ENCODE measurements at regions not wholly inside any gene's neighbourhood (a gene's known extent, or its start where the extent isn't known, plus 50 kb on each side); places are given as distances from the start of the nearest gene placed in this dataset.

DNA sequence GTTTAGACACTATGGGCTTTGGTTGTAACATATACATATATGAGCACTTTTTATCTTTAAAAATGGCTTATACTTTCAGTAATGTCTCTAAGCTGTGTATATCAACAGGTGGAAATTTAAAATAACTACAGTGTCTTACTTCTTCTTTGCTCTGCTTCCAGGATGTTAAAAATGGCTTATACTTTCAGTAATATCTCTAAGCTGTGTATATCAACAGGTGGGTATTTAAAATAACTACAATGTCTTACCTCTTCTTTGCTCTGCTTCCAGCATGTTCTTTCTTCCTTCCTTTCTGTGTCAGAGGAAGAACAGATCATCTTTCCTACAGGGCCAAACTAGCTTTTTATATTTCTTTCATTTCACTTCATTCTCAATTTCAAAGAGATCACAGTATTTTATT lies 689.6 kb downstream of the EPHA4 start:
- TF ChIP-seq CTCF (IDR thresholded peaks at IDR 0.05; ENCODE audit: low read depth, low read length, missing control alignments), result no peak
- in situ Hi-C loops (cut with HindIII; ENCODE audit: low pct_ligation_motif_present, low sequenced_read_pairs), result no loop called here

DNA sequence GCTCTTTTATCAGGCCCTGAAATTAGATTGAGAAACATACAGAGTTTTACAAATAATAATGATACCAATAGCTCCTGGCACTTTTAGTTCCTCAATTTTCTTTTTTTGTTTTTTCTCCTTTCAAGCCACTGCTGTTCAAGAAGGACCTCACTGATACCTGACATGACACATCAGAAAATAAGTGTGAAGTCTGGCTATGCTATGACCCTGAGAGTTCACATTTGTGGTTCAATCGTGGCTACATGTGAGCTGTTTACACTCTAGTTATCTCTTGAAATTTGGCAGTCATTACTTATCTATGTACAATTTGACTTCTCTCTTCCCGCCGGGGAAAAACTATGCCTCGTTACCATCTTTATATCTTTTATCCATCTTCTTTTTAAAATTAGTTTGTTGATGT lies 686.5 kb downstream of the EPHA4 start:
- DNase-seq, result no peak
- Histone ChIP-seq H3K27ac (no peak overlapping the region), H3K36me3 (replicated peaks) (no peaks in the 10 kb centered on the region), H3K27me3 (replicated peaks) (no peaks in the 10 kb centered on the region), H3K4me3 (ENCODE audit: low read depth, low read length) (no peak overlapping the region)
- no peak for TF ChIP-seq CTCF (IDR thresholded peaks at IDR 0.05; ENCODE audit: low read depth, low read length, missing control alignments)
- in situ Hi-C loops (cut with HindIII; ENCODE audit: low pct_ligation_motif_present, low sequenced_read_pairs), result no loop called here

More for the DNA sequence above, 689.6 kb downstream of the EPHA4 start:
- no peak for DNase-seq
- H3K27me3 ChIP-seq (replicated peaks), result no peaks in the 10 kb centered on the region
- no peaks in the 10 kb centered on the region for H3K36me3 ChIP-seq (replicated peaks)
- H3K4me3 ChIP-seq (ENCODE audit: low read depth, low read length), result no peak overlapping the region
- H3K27ac ChIP-seq, result no peak overlapping the region

- Histone ChIP-seq H3K27ac (no peak overlapping the region), H3K36me3 (replicated peaks) (no peaks in the 10 kb centered on the region), H3K4me3 (ENCODE audit: low read depth, low read length) (no peak overlapping the region), H3K27me3 (replicated peaks) (no peaks in the 10 kb centered on the region)
- TF ChIP-seq CTCF (IDR thresholded peaks at IDR 0.05; ENCODE audit: low read depth, low read length, missing control alignments), result no peak
- DNase-seq, result peak; percentile 39
- in situ Hi-C loops (cut with HindIII; ENCODE audit: low pct_ligation_motif_present, low sequenced_read_pairs), result no loop called here
Observed at GRCh38 chr2:220887271-220887870, 684.7 kb downstream of the EPHA4 start.

DNA sequence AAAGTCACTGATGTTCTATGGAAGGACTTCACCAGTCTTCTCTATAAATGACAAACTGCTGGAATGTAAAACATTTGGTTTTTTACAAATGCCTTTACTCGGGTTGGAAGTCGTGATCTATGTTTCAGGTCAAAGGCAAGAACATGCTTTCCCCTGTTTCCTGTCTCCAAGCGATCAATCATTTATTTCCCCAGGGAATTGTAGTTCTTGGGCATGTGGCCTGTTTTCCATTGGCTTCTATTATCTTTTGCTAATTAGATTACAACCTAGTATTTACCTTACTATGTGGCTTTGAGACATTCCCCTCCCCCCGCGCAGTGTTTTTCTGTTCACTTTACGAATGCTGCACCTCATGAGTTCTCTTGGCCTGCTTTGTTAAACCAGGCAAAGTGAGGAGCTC lies 684.2 kb downstream of the EPHA4 start:
- Histone ChIP-seq H3K36me3 (replicated peaks) (no peaks in the 10 kb centered on the region), H3K27ac (no peak overlapping the region), H3K27me3 (replicated peaks) (no peaks in the 10 kb centered on the region), H3K4me3 (ENCODE audit: low read depth, low read length) (no peak overlapping the region)
- no peak for TF ChIP-seq CTCF (IDR thresholded peaks at IDR 0.05; ENCODE audit: low read depth, low read length, missing control alignments)
- DNase-seq, result no peak
- in situ Hi-C loops (cut with HindIII; ENCODE audit: low pct_ligation_motif_present, low sequenced_read_pairs), result no loop called here

- Histone ChIP-seq H3K36me3 (replicated peaks) (no peaks in the 10 kb centered on the region), H3K27ac (no peak overlapping the region), H3K4me3 (ENCODE audit: low read depth, low read length) (no peak overlapping the region), H3K27me3 (replicated peaks) (no peaks in the 10 kb centered on the region)
- in situ Hi-C loops (cut with HindIII; ENCODE audit: low pct_ligation_motif_present, low sequenced_read_pairs), result no loop called here
- TF ChIP-seq CTCF (IDR thresholded peaks at IDR 0.05; ENCODE audit: low read depth, low read length, missing control alignments), result no peak
- no peak for DNase-seq
Observed at GRCh38 chr2:220890931-220891330, 681.2 kb downstream of the EPHA4 start.

GRCh38 chr2:220891405-220891804 lies 680.7 kb downstream of the EPHA4 start:
- no peak for TF ChIP-seq CTCF (IDR thresholded peaks at IDR 0.05; ENCODE audit: low read depth, low read length, missing control alignments)
- H3K4me3 ChIP-seq (ENCODE audit: low read depth, low read length), result no peak overlapping the region
- peak; percentile 77 for DNase-seq
- no peaks in the 10 kb centered on the region for H3K27me3 ChIP-seq (replicated peaks)
- no peak overlapping the region for H3K27ac ChIP-seq
- H3K36me3 ChIP-seq (replicated peaks), result no peaks in the 10 kb centered on the region
- in situ Hi-C loops (cut with HindIII; ENCODE audit: low pct_ligation_motif_present, low sequenced_read_pairs), result no loop called here
